Right hindlimb (tissue), 1 donor: ENCODE measurements at regions not wholly inside any gene's neighbourhood (a gene's known extent, or its start where the extent isn't known, plus 50 kb on each side); places are given as distances from the start of the nearest gene placed in this dataset.

Source experiments
- DNase-seq: peaks from one replicate; pipeline ENCODE4 v3.0.0-alpha.2; 2018

DNA sequence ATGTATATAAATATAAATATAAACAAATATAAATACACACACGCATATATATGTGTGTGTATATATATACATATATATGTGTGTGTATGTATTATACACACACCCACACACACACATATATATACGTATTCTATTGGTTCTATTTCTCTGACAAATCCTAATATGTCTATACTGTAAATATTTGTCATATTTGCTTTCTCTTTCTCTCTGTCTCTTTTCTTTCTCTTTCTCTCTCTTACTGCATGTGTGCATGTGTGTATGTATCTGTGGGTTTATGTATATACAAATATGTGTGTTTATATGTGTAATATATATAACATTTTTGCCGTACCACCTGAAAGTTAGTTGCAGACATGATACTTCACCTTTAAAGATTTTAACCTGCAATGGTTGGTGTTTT lies 174.2 kb upstream of the PLEKHG7 start:
- DNase-seq, result no peak

DNA sequence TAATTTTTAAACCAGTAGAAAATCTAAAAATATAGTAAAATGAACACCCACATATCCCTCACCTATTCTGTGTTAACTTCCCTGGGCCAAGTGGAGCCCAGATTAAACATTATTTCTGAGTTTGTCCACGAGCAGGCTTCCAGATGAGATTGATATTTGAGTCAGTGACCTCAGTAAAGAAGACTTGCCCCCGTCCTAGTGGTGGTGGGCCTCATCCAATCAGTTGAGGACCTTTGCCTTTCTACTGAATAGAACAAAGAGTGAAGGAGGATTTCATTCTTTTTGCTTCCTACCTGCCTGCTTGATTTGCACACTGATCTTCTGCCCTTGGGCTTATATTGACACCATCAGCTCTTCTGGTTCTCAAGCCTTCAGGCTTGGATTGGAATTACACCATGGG lies 174.7 kb upstream of the PLEKHG7 start:
- DNase-seq, result no peak

DNA sequence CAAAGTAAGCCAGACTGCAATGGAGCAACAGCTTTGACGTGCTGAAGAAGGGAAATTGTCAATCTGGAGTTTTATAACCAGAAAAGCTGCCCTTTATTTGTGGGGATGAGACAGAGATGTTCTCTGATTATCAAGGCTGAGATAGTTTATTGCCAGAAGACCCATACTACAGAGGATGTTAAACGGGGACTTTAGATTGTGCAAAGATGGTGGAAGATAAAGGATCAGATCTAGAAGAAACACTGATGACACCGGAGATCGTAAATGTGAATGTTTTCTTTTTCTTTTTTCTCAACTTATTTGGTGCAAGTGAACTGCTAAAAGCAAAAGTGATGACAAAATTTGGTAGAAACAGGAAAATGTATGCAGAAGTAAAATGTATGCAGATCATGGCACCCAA lies 178.3 kb upstream of the PLEKHG7 start:
- DNase-seq, result no peak

DNA sequence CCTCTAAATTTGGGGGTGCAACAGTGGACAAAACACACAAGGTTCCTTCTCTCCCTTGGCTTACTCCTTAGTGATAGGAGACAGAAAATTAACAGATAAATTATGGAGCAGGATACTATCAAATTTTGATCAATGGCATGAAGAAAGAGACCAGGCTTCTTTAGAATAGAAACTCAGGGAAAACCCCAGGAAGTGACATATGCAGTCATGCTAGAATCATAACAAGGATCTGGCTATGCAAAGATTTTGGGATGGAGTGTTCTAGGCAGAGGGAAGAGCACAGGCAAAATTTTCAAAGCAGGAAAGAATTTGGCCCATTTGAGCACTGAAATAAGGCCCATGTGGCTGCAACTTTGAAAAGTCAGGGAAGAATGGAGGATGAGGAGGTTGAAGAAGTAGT lies 182.3 kb upstream of the PLEKHG7 start:
- DNase-seq, result no peak

DNA sequence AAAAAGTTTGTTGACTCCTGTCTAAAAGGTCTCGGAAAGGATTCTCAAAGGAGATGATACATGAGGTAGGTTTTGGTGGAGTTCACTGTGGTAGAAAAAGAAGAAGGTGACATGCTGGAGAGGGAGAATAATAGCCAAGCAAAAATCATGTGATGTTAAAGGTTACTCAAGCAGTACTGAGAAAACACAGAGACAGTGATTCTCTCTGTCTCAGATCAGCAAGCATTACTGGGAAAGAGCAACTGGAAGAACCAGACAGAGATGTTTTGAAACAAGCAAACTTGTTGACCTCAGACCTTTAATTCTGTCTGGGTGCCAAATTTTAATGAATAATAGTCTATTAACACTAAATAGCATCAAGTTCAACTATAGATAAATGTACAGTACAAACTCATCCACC lies 183.5 kb upstream of the PLEKHG7 start:
- DNase-seq, result no peak

DNA sequence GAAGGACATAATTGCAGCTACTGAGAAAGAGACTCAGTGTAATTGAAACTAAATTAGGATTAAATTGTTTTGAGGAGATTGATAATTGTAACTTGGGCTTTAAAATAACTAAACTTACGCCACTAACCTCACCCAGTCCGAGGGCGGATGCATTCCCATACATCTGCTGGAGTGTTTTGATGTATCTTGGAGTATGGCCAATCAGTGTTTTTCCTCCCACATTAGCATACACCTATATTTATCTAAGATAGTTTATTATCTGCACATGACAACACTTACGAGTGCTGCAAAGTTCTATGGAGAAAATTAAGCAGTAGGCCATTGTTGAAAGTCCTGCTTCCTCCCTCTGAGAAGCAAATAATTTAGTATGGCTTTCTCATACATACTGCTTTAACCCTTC lies 184.7 kb upstream of the PLEKHG7 start:
- no peak for DNase-seq

DNA sequence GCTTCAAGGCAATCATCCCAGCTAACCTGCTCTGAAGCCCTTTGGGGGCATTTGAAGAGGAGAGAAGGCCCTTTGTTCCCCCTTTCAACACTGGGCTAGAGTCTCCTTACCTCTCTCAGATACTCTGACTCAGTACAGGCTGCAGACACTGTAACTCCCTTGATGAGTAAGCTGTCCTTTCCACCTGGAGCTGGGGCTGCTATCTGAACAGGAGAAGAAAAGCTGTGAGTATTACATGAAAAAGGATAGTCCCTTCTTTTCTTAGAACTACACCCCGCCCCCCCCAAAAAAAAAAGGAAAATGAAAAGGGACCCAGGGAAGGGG lies 186.6 kb upstream of the PLEKHG7 start:
- no peak for DNase-seq

DNA sequence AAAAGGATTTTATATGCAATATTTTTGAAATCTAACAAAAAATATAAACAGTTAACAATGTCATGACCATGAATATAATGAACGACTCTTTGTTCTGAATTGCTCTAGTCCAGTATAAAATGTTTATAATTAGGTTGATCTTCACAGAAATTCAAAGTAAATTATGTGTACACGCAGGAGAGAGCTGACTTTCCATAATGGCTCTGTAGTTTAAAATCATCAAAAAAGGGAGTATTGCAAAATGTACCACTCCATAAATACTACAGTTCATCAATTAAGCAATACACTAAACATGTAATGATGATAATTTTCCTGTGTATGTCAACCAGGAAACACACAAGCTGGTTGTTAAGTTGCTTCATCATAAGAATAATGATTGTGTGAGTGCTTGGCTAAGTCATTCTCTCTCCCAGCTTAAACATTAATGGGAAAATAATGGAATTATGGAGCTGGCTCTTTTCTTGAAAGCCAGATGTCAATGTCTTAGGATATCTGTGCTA lies 189.5 kb upstream of the PLEKHG7 start:
- no peak for DNase-seq

DNA sequence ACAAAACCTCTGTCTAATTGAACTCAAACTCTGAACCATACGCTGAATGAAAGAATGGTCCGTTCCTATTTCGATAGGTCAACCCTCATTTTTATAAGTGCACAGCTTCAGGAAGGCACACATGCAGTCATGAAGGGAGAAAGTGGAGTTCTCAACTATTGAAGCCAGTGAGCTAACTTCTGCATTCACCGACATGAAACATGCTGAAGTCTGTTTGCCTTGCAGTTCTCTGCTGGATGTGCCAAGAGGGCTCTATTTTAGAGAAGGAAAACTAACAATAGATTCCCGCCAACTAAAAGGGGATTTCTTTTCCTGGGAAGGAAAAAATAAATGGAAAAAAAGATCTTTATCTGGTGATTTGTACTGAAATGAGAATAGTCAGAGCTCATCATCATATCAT lies 191.0 kb upstream of the PLEKHG7 start:
- no peak for DNase-seq

DNA sequence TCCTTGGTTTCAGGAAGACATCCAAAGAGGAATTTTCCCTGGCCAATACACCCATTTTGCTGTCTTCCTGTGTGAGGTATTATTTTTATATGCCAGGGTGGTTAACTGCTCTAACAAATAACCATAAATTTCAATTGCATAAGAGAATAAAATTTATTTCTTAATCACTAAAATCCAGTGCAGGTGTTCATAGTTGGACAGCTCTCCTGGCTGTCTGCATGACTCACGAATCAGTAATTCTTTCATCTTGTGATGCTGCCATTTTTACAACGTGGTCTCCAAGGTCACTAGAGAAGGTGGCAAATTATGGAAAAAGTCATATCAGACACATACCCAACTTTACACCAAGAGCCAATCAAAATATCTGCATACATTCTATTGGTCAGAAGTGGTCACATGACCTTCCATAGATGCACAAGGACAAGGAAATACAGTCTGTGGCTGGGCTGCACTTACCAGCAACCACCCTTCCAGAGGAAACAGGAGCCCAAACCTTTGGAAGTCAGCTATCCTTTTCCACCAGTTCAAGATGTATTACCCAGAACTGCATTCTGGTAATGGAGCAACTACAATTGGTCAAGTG lies 193.5 kb upstream of the PLEKHG7 start:
- DNase-seq, result no peak

DNA sequence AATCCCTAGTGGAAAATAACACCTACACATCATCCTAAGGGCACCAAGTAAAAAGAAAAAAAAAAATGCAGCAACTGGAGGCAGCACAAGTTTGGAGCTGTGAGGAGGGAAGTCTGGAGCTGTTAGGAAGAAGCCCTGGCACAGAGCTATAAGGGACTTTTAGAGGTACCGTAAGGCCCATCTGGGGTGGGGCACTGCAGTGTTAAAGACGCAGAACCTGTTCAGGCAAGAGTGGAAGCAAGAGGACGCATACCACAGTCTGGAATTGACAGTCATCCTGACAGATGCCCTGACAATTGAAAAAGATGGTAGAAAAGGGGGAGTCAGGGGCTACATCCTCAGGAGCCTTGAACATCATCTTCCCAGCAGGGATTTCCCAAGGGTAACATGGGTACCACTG lies 195.9 kb upstream of the PLEKHG7 start:
- DNase-seq, result no peak

DNA sequence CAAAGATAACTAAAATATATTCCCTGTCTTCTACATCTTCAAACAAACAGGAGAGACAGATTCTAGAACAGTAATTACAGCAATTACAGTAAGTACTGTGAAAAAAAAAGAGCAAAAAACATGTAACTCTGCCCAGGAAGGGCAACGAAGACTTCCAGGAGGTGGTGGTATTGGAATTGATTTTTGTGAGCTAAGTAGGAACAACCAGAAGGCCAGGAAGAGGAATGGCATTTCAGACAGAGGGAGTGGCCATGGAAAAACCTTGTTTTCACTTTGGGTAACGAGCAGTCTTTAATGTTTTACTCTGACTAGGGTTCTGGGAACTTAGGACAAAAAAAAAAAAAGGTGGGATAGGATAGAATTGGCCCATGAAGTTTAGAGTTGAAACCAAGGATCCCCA lies 196.3 kb upstream of the PLEKHG7 start:
- no peak for DNase-seq

DNA sequence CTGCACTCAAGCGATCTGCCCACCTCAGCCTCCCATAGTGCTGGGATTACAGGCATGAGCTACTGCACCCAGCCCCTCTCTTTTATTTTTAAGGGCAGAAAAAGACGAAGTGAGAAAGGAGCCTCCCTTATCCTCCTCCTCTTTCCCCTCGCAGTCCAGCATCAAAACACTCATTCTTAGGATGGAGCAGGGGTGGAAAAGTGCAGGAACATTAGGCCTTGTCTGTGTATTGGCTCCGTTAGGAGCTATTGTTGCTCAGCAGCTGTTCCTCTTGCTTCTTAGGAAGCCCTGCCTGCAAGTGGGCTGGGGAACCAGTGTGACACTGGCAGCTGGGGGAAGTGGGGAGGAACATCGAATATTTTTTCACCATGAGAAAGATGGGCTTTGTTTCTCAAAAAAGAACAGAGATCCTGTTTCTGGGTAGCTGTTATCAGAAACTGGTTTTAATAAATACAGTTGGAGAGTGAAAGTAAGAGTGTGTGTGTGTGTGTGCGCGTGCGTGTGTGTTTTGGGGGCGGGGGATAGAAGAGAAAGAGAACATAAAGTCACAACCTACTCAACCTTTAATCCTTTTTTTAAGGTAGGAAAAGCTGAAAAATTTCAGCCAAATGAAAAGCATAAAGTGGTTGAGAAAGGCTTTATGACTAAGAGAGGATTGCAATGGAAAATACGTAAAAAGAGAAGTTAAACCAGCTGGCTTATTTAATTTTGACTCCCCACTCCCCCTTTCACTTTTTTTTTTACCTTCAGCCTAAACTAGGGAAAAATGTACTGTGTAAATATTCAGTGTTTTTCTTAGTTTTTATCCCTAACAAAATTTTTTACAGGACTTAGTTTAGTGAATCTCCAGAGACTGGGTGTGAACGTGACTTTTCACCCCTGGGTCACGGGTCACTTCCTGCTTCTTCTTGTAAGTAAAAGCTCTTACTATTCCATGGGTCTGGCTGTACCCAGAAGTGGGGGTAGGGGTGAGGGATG lies 197.2 kb upstream of the PLEKHG7 start:
- DNase-seq, result peak; percentile 83

DNA sequence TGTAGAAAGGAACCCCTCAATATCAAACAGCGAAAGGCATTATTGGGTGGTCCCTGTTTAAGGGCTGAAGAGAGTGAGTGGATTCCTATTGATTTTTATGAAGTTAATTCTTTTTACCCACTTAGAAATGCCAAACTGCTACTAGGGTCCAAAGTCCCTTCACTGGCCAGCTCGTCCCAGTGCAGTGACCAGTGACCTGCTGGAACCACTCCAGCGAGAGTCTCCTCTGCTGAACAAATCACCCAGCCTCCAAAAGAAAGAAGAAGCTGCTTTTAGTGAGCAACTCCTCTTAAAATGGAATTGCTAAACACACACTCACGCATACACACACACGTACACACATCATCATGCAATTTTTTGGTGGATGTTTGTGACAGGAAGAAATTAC lies 198.2 kb upstream of the PLEKHG7 start:
- DNase-seq, result no peak

DNA sequence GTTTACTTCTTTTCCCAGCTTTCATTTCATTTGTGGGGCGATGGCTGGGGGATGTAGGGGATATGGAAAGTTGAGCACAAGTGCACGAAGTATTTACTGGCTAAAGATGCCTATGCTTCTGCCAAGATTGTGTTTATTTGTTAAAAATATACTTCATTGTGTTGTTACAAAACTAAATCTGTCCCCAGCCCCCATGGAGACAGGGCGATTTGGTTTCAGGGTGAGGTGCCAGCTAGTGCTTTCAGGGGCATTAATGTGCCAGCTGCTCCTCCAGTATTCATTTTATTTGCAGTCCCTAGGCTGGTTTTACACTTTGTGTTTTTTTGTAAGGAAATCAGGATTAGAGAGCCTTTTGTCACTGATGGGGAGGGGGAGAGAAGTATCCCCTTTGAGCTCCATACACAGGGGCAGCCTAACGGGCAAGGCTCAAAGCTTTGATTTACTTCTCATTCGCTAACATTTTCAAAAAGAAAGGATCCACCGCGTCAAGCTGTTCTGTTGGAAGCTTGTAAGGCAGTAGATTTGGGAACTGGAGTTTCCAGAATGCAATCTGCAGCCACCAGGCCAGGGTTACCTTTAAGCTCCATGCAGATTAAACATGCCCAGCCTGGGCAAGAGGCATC lies 198.7 kb upstream of the PLEKHG7 start:
- peak; percentile 71 for DNase-seq

DNA sequence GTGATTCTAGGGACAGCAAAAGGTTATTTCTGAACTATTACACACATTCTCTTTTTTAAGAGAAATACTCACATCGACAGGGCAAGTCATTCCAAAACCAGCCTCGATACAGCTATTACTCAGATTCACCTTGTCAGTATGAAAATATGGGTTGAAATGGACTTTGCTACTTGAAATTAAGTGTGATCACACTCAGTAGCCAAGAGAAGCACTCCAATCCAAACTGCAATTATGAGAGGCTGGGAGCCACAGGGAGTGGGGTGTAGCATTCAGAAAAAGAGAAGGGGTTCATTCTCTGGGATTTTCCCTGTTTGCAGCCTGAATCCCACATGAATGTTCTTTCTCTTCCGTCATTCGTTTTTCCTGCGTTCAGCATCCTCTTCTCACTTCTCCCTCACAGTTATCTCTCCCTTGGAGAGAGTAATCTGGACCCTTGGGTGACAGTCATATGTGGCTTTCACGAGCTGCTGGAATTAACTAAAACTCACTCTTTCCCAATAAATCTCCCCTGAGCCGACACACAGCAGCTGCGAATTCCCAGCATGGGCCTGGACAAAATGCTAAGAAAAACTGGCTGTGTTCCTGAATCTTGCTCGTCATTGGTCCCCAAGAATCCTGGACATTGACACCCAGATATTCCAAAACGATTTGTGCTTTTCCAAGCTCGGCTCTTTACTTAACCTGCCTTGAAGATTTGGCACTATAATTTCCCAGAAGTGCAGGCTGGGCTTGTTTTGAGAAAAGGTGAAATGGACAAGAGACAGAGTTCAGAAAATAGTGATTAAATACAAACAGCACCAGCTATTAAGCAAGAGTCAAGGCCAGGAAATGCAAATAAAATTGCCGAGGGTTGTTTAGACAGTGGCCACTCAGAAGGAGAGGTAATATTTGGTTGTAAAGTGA lies 199.5 kb upstream of the PLEKHG7 start:
- DNase-seq, result peak; percentile 64

DNA sequence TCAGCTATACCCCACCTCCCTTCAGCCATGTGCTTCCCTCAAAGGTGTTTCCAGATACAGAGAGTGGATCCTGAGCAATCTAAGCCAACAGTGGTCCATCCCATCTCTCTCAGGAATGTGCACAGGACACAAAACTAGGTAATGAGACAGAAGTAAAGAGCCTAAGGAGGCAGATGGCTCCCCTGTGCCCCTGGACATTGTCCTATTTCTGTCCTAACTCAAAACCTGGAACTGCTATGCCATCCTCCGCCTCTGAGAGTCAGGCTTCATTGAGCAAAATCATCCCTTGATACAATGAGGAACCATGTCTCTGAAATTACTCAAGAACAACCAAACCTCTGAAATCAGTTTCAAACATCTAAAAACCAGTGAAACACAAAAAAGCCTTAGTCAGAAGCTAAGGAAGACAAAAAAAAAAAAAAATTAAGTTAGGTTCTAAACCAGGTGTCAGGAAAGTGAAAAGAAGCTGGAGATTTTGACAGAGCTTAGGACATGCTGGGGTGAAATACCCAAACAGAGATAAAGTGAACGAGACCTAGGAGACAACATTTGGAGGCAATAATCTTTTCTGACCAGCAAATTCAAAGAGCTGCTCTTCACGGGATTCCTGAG lies 200.3 kb upstream of the PLEKHG7 start:
- no peak for DNase-seq

DNA sequence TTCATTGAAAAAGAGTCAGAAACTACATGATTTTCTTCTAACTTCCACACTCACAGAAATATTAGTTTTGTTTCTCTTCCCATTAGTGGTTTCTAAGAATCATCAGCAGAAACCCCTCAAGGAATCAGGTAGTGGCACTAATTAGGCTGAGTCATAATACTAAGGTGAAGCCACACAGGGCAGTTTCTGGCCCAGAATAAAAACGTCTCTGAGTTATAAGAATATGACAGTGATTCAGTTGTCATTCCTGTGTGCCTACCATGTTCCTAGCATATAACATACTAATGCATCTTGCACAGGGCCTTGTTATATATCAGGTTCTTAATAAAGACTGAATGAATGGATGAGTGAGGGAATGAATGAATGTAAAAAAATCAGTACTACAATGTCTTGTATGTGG lies 206.0 kb upstream of the PLEKHG7 start:
- DNase-seq, result no peak

DNA sequence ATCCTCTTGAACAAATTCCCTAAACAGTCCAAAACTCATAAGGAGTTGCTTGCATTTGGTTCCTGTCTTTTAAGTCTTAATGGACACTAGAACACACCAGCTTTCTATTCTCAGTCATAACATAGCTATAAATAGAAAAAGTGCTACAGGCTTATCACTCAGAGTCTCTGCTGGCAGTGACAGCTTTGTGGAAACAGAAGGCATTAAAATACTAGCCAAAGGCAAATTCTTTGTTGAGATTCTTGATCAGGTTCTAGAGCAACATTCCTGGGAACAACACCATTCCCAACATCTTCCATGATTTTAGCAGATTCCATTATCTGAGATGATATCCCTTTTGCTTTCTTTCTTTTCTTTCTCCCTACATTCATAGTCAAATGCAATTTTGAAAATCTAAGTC lies 207.7 kb upstream of the PLEKHG7 start:
- DNase-seq, result no peak

DNA sequence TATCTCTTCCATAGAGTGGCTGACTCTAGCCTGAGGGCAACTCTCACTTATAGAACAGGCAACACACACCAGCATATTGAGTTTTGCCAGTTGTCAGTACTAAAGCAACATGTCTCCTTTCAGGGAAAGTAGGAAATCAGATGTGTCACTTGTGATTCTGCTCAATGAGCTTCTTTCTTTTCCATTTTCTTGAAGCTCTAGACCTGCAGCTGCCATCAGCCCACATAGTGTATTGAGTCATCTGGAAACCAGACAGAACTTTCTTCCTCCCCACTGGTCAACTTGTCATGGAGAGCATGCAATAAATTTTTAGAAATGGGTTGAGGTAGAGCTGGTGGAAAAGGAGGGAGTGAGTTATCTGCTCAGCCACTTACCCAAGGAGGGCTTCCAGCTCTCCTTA lies 209.0 kb upstream of the PLEKHG7 start:
- DNase-seq, result no peak

DNA sequence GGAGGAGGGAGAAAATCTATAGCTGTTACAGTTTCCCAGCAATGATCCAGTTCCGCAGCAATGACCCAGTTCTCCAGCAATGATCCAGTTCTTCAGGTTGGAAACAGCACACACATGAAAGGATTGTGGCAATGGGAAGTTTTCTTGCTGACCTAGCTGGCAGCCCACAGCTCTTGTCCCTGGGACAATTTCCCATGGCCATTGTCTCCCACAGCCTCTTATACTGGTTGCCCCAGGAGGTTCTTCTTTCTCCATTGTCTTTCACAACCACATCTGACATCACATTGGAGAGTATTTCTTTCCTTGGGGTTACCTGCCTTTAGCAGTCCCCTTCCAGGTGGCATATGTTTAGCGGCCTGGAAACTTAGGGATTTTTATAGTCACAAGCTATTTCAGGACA lies 209.8 kb upstream of the PLEKHG7 start:
- no peak for DNase-seq

DNA sequence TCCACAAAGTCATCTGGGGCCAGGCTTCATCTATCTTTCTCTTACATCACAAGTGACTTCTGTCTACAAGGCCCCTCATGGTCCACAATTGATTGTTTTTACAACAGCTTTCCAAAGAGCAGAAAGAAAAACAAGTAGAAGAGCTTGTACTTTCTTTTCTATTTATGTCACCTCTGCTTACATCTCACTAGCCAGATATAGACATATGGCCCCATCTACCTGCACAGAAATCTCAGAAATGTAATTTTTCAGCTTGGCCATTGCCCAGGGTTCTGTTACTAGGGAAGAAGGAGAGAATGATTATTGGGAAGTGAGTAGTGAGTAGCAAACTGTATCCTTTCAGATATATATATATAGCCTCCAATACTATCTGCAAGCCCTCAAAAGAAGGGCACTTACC lies 210.5 kb upstream of the PLEKHG7 start:
- no peak for DNase-seq

DNA sequence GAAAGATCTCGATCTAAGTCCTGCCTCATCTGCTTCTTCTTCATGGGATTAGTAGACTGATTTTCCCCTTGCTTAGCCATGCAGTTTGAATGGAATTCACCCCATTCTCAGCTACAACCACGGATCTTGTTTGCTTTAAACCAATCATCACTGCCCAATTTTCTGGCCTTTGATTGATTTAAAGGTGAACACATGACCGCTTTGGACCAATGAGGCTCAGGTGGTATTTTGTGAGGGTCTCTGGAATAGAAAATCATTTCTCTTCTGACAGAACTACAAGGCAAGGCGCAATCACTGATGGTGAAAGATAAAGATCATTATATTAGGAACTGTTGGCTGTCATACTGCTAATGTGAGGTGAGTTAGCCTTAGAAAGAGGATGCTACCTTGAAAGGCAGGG lies 213.0 kb upstream of the PLEKHG7 start:
- no peak for DNase-seq
